ENCODE measurements at regions not wholly inside any gene's neighbourhood (a gene's known extent, or its start where the extent isn't known, plus 50 kb on each side); places are given as distances from the start of the nearest gene placed in this dataset.
A peak's percentile ranks its signal among the peaks of the same experiment; 100 is the strongest.

- H3K4me1 ChIP-seq (ENCODE audit: insufficient read depth) = no peaks in the 10 kb centered on the region
- H3K27ac ChIP-seq = no peak overlapping the region
- H3K79me2 ChIP-seq = no peaks in the 10 kb centered on the region
- H3K9me2 ChIP-seq (replicated peaks; ENCODE audit: insufficient read depth) = no peaks in the 10 kb centered on the region
- H3K27me3 ChIP-seq = no peaks in the 10 kb centered on the region
- 83% methylated on average over 6 of the region's 6 CpGs for WGBS (ENCODE audit: low lambda C conversion rate, missing lambda C conversion rate)
- H2AFZ ChIP-seq = no peak overlapping the region
- TF ChIP-seq EZH2phosphoT487 (IDR thresholded peaks at IDR 0.05; ENCODE audit: low read depth, severe bottlenecking, unreplicated experiment) (no peak), CTCF (IDR thresholded peaks at IDR 0.05; ENCODE audit: poor library complexity) (no peak), EZH2 (IDR thresholded peaks at IDR 0.05; ENCODE audit: borderline replicate concordance) (no peak)
- no peak overlapping the region for H3K4me2 ChIP-seq
- no peak for DNase-seq (ENCODE audit: low spot score)
- H3K4me3 ChIP-seq = no peak overlapping the region
- no peaks in the 10 kb centered on the region for H3K9me3 ChIP-seq (ENCODE audit: low read depth)
- H3K36me3 ChIP-seq (replicated peaks; ENCODE audit: insufficient read depth, low read depth) = no peaks in the 10 kb centered on the region
- no peaks in the 10 kb centered on the region for H4K20me1 ChIP-seq (ENCODE audit: insufficient read depth, poor library complexity, severe bottlenecking)
These were observed 1189.5 kb downstream of the GATA3 start for GRCh38 chr10:9243941-9244411.

GRCh38 chr10:9244864-9245263 lies 1190.4 kb downstream of the GATA3 start:
- Histone ChIP-seq H3K4me3 (no peak overlapping the region), H4K20me1 (ENCODE audit: insufficient read depth, poor library complexity, severe bottlenecking) (no peaks in the 10 kb centered on the region), H3K4me2 (no peak overlapping the region), H3K79me2 (no peaks in the 10 kb centered on the region), H3K9me2 (replicated peaks; ENCODE audit: insufficient read depth) (no peaks in the 10 kb centered on the region), H3K4me1 (ENCODE audit: insufficient read depth) (no peaks in the 10 kb centered on the region), H3K36me3 (replicated peaks; ENCODE audit: insufficient read depth, low read depth) (no peaks in the 10 kb centered on the region), H3K27me3 (no peaks in the 10 kb centered on the region), H3K9me3 (ENCODE audit: low read depth) (no peaks in the 10 kb centered on the region), H3K27ac (no peak overlapping the region), H2AFZ (no peak overlapping the region)
- DNase-seq (ENCODE audit: low spot score) = no peak
- 73% methylated on average over 1 of the region's 1 CpG for WGBS (ENCODE audit: low lambda C conversion rate, missing lambda C conversion rate)
- TF ChIP-seq CTCF (IDR thresholded peaks at IDR 0.05; ENCODE audit: poor library complexity) (no peak), EZH2 (IDR thresholded peaks at IDR 0.05; ENCODE audit: borderline replicate concordance) (no peak), EZH2phosphoT487 (IDR thresholded peaks at IDR 0.05; ENCODE audit: low read depth, severe bottlenecking, unreplicated experiment) (no peak)

- DNase-seq (ENCODE audit: low spot score) = peak; percentile 21
- Histone ChIP-seq H3K9me3 (ENCODE audit: low read depth) (no peaks in the 10 kb centered on the region), H3K27ac (no peak overlapping the region), H3K4me1 (ENCODE audit: insufficient read depth) (no peaks in the 10 kb centered on the region), H3K9me2 (replicated peaks; ENCODE audit: insufficient read depth) (no peaks in the 10 kb centered on the region), H2AFZ (no peak overlapping the region), H3K27me3 (no peaks in the 10 kb centered on the region), H4K20me1 (ENCODE audit: insufficient read depth, poor library complexity, severe bottlenecking) (no peaks in the 10 kb centered on the region), H3K4me3 (no peak overlapping the region), H3K4me2 (no peak overlapping the region), H3K79me2 (no peaks in the 10 kb centered on the region), H3K36me3 (replicated peaks; ENCODE audit: insufficient read depth, low read depth) (no peaks in the 10 kb centered on the region)
- TF ChIP-seq EZH2phosphoT487 (IDR thresholded peaks at IDR 0.05; ENCODE audit: low read depth, severe bottlenecking, unreplicated experiment) = no peak
- no peak for TF ChIP-seq EZH2 (IDR thresholded peaks at IDR 0.05; ENCODE audit: borderline replicate concordance)
- TF ChIP-seq CTCF (IDR thresholded peaks at IDR 0.05; ENCODE audit: poor library complexity) = no peak
These were observed 1198.6 kb downstream of the GATA3 start for GRCh38 chr10:9253121-9253520.

GRCh38 chr10:9254353-9254752 lies 1199.9 kb downstream of the GATA3 start:
- Histone ChIP-seq H3K4me2 (no peak overlapping the region), H3K9me2 (replicated peaks; ENCODE audit: insufficient read depth) (no peaks in the 10 kb centered on the region), H3K4me3 (no peak overlapping the region), H3K9me3 (ENCODE audit: low read depth) (no peaks in the 10 kb centered on the region), H3K27me3 (no peaks in the 10 kb centered on the region), H3K36me3 (replicated peaks; ENCODE audit: insufficient read depth, low read depth) (no peaks in the 10 kb centered on the region), H3K27ac (no peak overlapping the region), H2AFZ (no peak overlapping the region), H3K4me1 (ENCODE audit: insufficient read depth) (no peaks in the 10 kb centered on the region), H3K79me2 (no peaks in the 10 kb centered on the region), H4K20me1 (ENCODE audit: insufficient read depth, poor library complexity, severe bottlenecking) (no peaks in the 10 kb centered on the region)
- no peak for DNase-seq (ENCODE audit: low spot score)
- no peak for TF ChIP-seq CTCF (IDR thresholded peaks at IDR 0.05; ENCODE audit: poor library complexity)
- TF ChIP-seq EZH2 (IDR thresholded peaks at IDR 0.05; ENCODE audit: borderline replicate concordance) = no peak
- 67% methylated on average over 2 of the region's 2 CpGs for WGBS (ENCODE audit: low lambda C conversion rate, missing lambda C conversion rate)
